GM21786 (cell line): ENCODE measurements at regions not wholly inside any gene's neighbourhood (a gene's known extent, or its start where the extent isn't known, plus 50 kb on each side); places are given as distances from the start of the nearest gene placed in this dataset.

Experiments used
- ATAC-seq: cut with Tn5 transposase; IDR thresholded peaks from one replicate; pipeline ENCODE4 v1.9.1; 2021; ENCODE audit not compliant: unreplicated experiment

DNA sequence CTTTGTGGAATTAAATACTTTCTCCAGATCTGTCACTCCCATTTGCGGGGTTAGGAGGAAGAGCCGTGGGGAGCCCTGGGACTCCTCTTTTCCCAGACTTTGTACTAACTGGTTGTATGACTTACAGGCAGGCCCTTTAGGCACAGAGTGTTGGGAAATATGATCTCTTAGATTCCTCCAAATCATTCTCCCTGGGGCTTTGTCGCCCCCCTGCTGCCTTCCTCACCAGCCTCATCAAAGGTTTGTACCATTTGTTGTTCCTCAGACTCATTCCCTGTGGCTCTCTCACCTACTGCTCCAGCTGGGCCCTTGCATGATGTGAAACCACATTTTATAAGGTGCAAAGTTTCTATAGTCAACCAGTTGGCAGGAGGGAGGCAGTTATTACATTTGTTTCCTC, 56.4 kb downstream of the CRYGS start:
- no peak for ATAC-seq

DNA sequence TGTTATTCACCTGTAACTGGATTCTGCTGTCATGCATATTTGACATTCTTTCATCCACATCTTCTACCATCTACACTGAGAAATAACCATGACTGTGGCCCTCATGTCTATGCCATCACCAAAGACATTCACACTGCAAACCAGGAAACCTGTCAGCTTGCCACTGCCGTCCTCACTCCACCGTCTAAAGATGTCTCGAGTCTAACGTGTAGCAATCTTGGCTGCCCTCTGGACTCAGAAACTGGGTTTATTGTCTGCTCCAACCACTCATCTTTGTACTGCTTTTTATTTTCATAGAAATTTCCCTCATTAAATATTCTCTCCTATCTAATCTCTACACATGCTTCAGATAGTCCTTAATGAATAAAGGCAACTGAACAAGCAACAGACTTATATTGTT, 57.1 kb downstream of the CRYGS start:
- no peak for ATAC-seq

DNA sequence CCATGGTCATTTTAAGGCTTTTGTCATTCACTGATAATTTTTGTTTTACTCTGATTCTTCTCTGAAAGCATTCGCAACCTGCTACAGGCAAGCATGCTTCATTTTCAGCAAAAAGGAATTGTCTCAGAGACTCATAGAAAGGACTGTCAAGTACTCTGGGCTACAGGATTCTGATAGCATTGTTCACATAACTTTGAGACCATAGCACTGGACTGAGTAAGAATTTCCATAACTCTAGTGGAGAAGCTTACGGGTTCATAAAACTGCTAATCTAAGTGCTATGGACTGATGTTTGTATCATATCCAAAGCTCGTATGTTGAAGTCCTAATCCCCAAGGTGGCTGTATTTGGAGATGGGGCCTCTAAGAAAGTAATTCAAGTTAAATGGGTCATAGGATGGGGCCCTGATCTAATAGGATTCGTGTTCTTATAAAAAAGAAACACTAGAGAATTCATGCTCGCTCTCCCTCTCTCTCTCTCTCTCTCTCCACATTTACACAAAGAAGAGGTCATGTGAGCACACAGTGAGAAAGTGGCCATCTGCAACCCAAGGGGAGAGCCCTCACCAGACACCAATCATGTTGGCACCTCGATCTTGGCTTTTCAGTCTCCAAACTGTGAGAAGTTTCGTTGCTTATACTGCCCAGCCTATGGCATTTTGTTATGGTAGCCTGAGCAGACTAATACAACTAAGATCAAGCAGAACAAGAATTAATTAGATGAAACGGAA, 60.4 kb downstream of the CRYGS start:
- ATAC-seq = no peak

DNA sequence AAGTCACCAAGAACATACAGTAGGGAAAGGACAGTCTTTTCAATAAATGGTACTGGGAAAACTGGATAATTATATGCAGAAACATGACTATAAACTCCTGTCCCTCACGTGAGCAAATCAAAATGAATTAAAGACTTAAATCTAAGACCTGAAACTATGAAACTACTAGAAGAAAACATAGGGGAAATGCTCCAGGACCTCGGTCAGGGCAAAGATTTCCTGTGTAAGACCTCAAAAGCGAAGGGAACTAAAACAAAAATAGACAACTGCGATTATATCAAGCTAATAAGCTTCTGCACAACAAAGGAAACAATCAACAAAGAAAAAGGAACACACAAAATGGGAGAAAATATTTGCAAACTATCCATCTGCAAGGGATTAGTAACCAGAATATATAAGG, 62.7 kb downstream of the CRYGS start:
- ATAC-seq = no peak

DNA sequence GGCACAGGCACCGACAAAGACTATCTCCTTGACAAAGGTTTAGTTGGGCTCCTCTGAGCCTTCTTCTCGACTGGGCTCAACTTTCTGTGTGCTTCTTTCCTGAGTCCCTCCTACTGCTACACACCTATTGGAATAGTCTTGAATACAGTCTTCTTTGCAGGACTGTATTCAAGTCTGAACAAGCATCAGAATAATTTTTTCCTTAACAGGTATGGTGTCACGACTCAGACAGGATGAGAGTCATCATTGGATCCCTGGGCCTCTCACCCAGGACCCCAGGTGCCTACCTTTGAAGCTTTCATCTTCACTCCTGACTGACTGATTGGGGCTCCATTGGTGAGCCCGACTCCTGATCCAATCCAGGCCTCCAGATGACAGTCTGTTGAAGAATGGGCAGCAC, 66.3 kb downstream of the CRYGS start:
- no peak for ATAC-seq

DNA sequence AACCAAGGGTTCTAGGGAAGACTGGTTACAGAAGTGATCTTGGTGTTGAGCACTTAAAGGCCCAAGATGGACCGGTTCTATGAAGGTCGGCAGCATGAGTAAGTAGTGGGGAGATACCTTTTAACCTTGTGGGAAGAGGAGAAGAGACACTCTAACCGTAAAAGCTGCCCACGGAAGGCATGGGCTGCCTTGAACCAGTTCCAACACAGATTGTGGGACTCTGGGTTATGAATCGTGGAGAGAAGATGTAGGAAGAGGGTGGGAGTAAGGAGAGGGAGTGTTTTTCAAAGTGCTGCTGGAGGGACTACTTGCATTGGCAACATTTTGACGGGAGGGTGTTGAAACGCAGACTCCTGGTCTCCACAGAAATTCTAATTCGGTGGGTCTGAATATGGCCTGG, 67.1 kb downstream of the CRYGS start:
- ATAC-seq = no peak

DNA sequence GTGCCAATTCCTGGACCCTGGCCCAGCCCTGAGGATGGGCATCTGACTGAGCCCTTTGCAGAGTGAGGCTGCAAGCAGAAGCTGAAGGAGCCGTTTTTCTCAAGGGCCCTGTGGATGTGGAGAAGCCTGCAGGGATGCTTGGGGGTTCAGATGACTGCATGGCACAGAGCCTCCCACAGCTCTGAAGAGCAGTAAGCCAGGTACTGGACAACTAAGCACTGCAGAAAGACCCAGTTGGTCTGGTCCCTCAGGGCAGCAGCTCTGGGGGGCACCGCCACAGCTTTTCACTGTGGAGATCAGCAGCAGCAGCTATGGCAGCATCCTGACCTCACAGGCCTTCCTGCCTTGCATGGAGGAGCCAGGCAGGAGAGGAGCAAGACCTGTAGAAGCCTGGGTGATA, 67.6 kb downstream of the CRYGS start:
- no peak for ATAC-seq

DNA sequence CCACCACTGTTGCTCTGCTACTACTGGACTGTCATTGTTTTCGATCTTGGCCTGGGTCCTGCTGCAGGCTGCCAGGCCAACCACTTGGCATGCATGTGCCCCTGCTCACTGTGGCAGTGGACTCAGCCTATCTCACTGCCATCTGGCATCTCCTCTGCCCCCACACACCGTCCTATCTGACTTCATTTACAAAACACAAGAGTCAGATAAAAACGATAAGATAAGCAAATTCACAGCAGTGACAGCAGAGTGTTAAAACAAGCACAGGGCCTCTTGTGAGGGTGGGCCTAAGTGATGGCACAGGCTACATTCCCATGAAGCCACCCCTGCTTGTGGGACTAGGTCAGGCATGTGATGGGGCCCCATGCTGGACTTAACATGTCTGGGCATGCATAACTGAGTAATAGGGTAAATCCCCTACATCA, 68.1 kb downstream of the CRYGS start:
- ATAC-seq = no peak

DNA sequence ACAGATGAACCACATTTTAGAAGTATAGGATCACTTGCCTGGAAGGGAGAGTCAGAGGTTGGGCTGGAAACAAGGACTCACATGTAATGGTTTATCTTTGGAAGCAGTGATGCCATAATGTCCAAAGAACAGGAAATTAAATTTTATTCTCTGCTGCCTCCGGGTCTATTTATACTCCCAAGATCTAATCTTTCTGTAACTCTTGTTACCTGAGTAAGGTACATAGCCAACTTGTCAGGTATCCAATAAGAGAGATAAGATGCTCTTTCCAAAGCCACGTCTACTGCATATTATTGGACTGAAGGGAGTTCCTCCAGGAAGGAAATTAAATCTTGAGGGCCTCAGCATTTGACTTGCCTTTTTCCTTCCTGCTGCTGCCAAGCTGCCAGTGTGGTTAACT, 71.0 kb downstream of the CRYGS start:
- no peak for ATAC-seq

DNA sequence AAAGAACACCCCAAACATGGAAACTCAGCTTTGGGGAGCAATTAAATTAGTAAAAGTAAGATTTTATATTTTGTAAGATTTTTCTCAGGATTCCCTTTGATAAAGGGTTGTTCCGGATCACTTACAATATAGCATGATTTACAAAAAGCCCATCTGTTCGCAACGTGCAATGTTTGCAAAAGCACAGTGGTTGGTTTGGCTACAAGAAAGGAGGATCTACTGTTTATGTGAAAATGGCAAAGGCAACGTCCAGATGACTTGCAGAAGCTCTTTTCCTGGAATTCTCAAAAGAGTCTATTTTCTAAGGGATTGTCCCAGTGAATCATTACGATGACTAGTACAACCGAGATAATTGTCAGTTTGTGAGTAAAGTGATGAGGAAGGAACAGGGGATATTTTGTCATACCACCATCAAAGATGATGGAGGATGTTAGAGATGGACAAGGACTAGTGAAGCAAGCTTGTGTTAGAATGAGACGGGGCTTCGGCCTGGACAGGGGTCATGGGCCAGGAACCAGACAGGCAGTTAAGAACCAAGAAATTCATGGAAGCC, 71.6 kb downstream of the CRYGS start:
- ATAC-seq = no peak

DNA sequence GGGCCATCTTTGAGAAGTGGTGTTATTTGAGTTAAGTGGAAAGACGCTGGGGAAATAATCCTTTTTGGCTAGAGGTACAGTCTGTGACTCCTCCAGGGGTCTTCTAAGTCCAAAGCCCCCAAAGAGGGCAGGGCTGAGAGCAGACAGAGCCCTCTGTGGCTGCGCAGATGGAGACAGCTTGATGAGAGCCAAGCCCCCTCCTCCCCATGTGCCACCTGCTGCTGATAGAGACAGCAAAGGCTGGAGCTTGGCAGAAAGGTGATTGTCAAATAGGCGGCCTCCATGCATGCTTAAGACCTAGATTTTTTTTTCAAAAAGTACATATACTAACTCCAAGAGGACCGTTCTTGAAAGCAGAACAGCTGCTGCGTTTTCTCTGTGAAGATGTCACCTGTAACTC, 72.4 kb downstream of the CRYGS start:
- ATAC-seq = no peak

DNA sequence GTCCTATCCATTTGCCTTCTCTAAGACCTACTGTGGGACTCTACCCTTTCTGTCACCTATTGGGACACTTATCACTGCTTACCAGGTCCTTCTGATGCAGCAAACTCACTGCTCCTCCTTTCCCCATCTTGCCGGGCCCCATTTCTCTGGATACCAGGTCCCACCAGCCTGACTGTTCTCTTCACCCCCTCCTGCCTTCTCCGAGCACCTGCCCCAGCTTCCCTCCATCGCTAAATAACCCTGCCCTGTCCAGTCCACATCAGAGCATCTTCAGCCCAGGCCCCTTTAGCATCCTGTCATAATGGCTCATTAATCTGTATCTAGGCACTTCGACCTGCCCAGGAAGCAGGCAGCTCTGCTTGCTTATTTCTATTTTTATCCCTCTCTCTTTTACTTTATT, 74.7 kb downstream of the CRYGS start:
- ATAC-seq = no peak

DNA sequence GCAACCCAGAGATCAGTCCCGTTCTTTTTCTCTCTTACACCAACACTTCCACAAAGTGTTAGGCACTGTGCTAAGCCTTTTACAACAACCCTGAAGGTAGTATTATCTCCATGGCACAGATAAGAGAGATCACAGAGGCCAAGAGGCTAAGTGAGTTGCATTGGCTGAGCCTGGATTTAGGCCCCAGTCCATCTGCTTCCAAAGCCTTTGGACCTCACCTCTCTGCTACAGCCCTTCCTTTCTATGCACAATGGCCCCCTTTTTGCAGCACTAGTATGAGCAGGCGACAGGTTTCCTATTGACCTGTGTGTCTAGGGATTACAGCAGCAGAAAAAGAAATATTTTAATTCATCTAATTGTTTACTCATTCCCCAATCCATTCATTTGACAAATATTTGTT, 76.2 kb downstream of the CRYGS start:
- ATAC-seq = no peak

DNA sequence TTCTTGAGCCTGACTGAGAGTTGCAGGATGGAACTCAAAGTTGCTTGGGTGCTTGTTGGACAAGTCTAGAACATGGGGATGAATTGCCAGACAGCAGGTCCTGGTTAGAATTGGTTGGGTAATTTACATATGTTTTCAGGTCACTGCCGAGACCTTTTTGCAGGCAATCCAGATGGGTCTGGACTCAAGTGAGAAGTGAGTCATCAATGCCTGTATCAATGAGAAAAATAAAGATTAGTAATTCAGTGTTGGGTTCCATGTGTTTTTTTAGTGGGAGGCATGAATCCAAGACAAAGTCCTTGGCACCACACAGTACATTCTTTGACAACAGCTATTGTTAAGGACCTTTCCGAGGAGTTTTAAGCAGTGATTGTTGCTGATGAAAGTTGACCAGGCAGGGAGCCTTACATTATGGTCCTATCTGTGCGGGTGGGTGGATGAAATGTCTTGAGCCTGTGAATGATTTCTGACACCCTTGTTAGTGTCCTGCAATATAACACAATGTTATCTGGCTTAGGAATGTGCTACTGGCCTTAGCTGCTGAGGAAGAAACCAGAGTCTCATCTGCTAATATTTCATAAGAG, 77.7 kb downstream of the CRYGS start:
- no peak for ATAC-seq

DNA sequence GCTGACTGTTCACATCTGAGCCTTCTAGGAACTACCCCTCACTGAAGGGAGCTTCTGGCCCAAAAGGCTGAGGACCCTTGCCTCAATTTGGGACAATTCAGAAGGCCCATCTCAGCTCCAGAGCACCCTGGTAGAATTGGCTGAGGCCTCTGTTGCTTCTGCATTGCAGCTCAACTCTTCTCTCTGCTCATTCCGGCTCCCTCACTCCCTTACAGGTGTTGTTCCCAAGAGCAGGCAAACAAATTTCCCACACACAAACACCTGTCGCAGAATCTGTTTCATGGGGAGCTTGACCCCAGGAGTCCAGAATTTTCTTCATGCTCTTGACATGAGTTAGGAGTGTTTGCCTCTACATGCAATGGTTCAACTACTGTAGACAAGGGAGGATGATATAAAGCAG, 78.7 kb downstream of the CRYGS start:
- no peak for ATAC-seq

DNA sequence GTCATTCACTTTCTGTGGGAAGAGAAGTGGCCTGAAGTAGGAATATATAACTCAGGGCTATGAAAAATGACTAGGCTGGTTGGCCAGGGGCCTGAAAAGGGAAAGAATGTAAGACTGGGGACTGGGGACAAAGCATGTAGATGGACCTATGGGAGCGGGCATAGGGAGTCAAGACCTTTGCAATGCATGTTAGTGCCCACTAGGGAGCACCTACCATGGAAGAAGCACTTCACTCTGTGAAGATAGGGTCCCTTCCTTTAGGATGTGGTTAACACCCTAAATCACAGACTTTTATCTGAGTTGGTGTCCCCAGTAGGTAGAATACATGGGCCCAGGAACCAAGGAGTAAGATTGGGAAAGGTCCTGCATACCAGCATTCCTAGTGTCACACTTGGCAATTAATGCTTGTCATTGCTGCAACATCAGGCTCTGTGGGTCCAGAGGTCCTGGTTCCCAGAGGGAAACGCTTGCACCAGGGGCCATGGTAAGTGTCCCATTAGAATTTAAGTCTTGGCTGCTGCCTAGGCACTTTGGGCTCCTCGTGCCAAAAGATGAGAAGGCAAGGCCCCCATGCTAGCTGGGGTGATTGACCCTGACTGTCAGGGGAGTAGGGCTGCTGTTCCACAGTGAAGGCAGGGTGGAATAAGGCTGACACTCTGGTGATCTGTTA, 79.6 kb downstream of the CRYGS start:
- ATAC-seq = no peak

DNA sequence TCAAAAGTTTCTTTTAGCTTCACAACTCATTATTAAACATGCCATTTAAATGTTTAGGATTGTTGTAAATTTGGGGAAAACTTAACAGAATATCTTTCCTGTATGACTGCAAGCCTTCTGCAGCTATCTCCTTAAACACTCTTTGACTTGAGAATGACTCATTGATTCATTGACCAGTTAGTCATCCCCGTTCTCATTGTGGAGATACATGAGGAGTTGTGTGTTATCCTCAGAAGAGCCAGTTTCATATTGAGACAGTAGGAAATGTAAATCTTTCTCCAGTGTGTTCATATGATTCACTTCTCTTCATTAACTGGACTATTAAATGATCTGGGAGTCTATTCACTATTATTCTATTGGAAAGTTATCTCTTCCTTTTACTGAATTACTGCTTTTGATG, 83.0 kb downstream of the CRYGS start:
- no peak for ATAC-seq

DNA sequence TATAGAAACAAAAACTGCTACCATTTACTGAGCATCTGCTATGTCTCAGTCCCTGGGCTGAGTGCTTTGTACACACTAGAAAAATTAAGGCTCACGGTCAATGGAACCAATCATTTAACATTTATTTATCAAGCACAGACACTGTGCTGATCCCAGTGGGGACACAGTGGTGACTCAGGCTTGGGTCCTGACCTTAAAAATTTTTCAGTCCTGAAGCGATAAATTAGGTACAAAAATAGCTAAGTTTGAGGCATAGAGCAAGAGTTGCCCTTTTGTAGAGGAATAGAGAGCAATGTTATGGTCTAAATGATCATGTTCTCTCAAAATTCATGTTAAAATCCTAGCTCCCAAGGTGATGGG, 85.1 kb downstream of the CRYGS start:
- no peak for ATAC-seq

DNA sequence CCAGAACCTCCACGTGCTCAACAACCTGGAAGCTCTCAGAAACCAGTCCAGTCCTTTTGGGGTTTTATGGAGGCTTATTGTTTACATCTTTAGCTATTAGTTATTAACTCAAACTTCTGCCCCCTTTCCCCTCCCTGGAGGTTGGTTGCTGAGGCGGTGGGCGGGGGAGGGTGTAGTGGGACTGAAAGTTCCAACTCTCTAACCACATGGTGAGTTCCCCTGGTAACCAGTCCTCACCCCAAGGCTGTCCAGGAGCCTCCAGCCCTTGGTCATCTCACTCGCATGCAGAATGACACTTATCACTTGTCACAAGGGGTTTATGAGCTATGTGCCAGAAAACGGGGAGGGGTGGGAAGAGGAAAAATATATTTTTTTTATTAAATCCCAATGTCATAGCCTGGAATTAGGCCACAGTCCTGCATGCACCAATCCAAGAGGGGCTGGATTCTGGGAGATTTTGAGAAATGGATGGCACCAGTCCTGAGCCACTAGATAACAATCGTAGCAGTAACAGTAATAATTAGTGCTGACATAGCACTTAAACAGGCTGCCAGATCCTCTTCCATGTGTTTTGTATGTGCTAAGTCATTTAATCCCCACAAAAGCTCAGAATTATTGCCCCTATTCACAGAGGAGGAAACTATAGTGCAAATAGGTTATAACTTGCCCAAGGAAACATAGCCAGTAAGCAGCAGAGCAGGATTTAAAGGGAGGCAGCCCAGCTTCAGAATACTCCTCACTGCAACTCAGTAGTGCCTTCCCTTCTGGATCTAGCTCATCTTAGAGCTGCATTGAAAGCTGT, 85.7 kb downstream of the CRYGS start:
- no peak for ATAC-seq

DNA sequence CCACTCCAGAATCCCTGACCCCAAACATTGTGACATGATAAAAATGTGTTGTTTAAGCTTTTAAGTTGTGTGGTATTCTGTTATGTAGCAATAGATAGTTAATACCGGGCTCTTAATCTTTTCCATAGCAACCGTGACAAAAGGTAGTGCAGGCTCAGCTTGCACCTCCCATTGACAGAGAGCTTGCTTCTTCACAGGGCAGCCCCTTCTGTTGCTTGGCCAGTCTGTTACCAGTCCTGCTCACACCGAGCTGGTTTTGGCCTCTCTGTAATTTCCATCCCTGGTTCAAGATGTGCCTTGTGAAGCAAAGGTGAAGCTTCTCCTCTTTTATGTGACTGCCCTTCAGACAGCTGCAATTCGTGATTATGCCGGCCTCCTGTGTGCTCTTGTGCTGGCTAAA, 86.9 kb downstream of the CRYGS start:
- no peak for ATAC-seq

DNA sequence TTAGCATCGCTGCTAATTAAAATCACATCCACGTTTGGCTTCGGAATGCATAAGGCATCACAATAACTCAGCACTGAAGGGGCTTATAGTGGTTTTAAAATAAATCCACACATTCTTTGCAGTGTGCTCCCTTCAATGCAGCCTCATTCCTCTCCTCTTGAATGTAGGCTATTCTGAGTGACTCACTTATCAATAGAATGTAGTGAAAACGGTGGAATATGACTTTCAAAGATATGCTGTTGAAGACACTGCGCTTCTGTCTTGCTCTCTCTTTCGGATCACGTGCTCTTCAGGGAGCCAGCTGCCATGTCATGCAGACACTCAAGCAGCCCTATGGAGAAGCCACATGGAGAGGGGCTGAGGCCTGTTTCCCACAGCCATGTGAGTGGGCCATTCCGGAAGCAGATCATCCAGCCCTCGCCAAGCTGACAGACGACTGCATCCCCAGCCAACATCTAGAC, 87.4 kb downstream of the CRYGS start:
- no peak for ATAC-seq
